K562 (cell line): ENCODE measurements at regions not wholly inside any gene's neighbourhood (a gene's known extent, or its start where the extent isn't known, plus 50 kb on each side); places are given as distances from the start of the nearest gene placed in this dataset.

Source experiments
- ATAC-seq: fragments of 200-7000 bp; cut with Tn5 transposase; 3 replicates; pipeline ENCODE4 v1.9.1; 2020; ENCODE audit warnings: moderate library complexity
- BruUV-seq: library from RNA; stranded (reverse); fragments of 400-500 nt; replicated peaks from 2 replicates; lab custom pipeline; 2021; lab: Mats Ljungman, UMichigan
- CTCF ChIA-PET: fragments of 300-600 bp; formaldehyde crosslinking; extraction: SDS; loops from one replicate; lab custom pipeline; 2021; ENCODE audit warnings: low intra/inter-chr PET ratio; lab: Yijun Ruan, JAX
- POLR2A ChIA-PET: fragments of 300-600, 350-650 bp; sonication (Branson Sonifier 250); formaldehyde crosslinking; extraction: SDS; loops from one replicate; lab custom pipeline; 2021; ENCODE audit warnings: antibody characterized with exemption, inconsistent platforms; lab: Yijun Ruan, JAX
- DNase-seq, 4 experiments: peaks; one replicate each; pipeline versions ENCODE4 v3.0.0 to v3.0.0-alpha.2; 2011 to 2018; ENCODE audit warnings: low spot score in 3 of 4, mixed read lengths in 3 of 4; ENCODE audit errors: extremely low read depth in 1 of 4
- FAIRE-seq: peaks from 2 replicates; lab custom pipeline; 2011; peaks lifted over from hg19 to GRCh38; lab: Jason Lieb, UNC
- H2AFZ ChIP-seq: 2 replicates; pipeline ENCODE4 v1.6.0; 2011; ENCODE audit warnings: low read depth, low read length, control low read depth, inconsistent platforms
- H3K27ac ChIP-seq: fragments of 200-600 bp; 3 replicates; pipeline ENCODE4 v1.8.0; 2011; ENCODE audit warnings: low read depth, mild to moderate bottlenecking, control low read depth, inconsistent platforms, low read length, moderate library complexity, mixed read lengths; ENCODE audit errors: extremely low read depth
- H3K27me3 ChIP-seq, 2 experiments: fragments of 300-600 bp in 1 of 2; 2 replicates in 1 of 2; 3 replicates in 1 of 2; pipeline versions ENCODE4 v1.6.0 to v1.8.0; 2011; ENCODE audit warnings: inconsistent platforms in 2 of 2, low read length in 2 of 2, mild to moderate bottlenecking in 1 of 2, mixed read lengths in 1 of 2, moderate library complexity in 1 of 2; ENCODE audit not compliant: control insufficient read depth in 2 of 2, insufficient read depth in 2 of 2
- H3K36me3 ChIP-seq: fragments of 300-600 bp; 3 replicates; pipeline ENCODE4 v1.8.0; 2011; ENCODE audit warnings: mild to moderate bottlenecking, low read length, inconsistent platforms; ENCODE audit not compliant: control insufficient read depth, insufficient read depth
- H3K4me1 ChIP-seq, 2 experiments: fragments of 200-600 bp in 1 of 2; replicated peaks in 1 of 2; 2 replicates in 1 of 2; 3 replicates in 1 of 2; pipeline versions ENCODE4 v1.5.1 to v1.8.0; 2011; ENCODE audit warnings: inconsistent platforms in 2 of 2, low read length in 2 of 2, mild to moderate bottlenecking in 1 of 2, mixed read lengths in 1 of 2, moderate library complexity in 1 of 2; ENCODE audit not compliant: control insufficient read depth in 2 of 2, insufficient read depth in 2 of 2
- H3K4me2 ChIP-seq: 2 replicates; pipeline ENCODE4 v1.6.1; 2011; ENCODE audit warnings: low read length, control low read depth, inconsistent platforms, mixed read lengths; ENCODE audit not compliant: insufficient read depth
- H3K4me3 ChIP-seq: fragments of 200-600 bp; sonication (generic), shearing (Covaris generic); 2 replicates; pipeline ENCODE4 v1.5.1; 2016; ENCODE audit warnings: control low read depth, inconsistent platforms
- H3K79me2 ChIP-seq: fragments of 200-600 bp; 3 replicates; pipeline ENCODE4 v1.8.0; 2011; ENCODE audit warnings: low read length, inconsistent platforms; ENCODE audit not compliant: control insufficient read depth, insufficient read depth
- H3K9ac ChIP-seq, 2 experiments: 2 replicates each; pipeline versions ENCODE4 v1.6.0 to v1.6.1; 2011; ENCODE audit warnings: low read depth in 2 of 2, low read length in 2 of 2, control low read depth in 1 of 2, inconsistent platforms in 1 of 2, mild to moderate bottlenecking in 1 of 2, mixed read lengths in 1 of 2; ENCODE audit not compliant: insufficient read depth in 1 of 2
- H3K9me1 ChIP-seq: one replicate; pipeline ENCODE4 v1.6.0; 2011; ENCODE audit warnings: inconsistent platforms, mild to moderate bottlenecking, low read length, moderate library complexity; ENCODE audit not compliant: control insufficient read depth, insufficient read depth
- H3K9me3 ChIP-seq: replicated peaks from 2 replicates; pipeline ENCODE4 v1.5.1; 2011; ENCODE audit warnings: low read depth, low read length, inconsistent platforms; ENCODE audit not compliant: control insufficient read depth, insufficient read depth
- H4K20me1 ChIP-seq: replicated peaks from 2 replicates; pipeline ENCODE4 v1.6.1; 2011; ENCODE audit warnings: low read length, inconsistent platforms, mixed read lengths; ENCODE audit not compliant: control insufficient read depth, insufficient read depth
- ARNT ChIP-seq, 2 experiments: fragments of 450-650 bp; IDR thresholded peaks; 2 replicates each; pipeline ENCODE4 v1.6.1; 2016; ENCODE audit warnings: mild to moderate bottlenecking in 1 of 2
- BCL6 ChIP-seq: fragments of 250-450 bp; sonication (Bioruptor Pico); IDR thresholded peaks from 2 replicates; pipeline ENCODE4 v1.4.0; 2020
- HLTF ChIP-seq: fragments of 450-650 bp; IDR thresholded peaks from 2 replicates; pipeline ENCODE4 v1.6.1; 2016
- TEAD4 ChIP-seq, 2 experiments: sonication (generic) in 1 of 2; formaldehyde crosslinking in 1 of 2; IDR thresholded peaks; 2 replicates each; pipeline versions ENCODE4 v1.6.1 to v1.8.0; 2012 to 2022; ENCODE audit warnings: borderline replicate concordance in 1 of 2, inconsistent platforms in 1 of 2, low read length in 1 of 2, mild to moderate bottlenecking in 1 of 2, missing genetic modification reagents in 1 of 2
- WGBS: fragments of 100-300 bp; shearing (Covaris generic); methylation state at CpG from one replicate; pipeline ENCODE4 v1.1.6; 2016; ENCODE audit warnings: low coverage, mixed read lengths; ENCODE audit not compliant: insufficient coverage; ENCODE audit errors: missing lambda C conversion rate; 5-methylcytosine and 5-hydroxymethylcytosine counted together
- in situ Hi-C: fragments of 300-500 bp; cut with MboI; formaldehyde crosslinking; loops from 4 replicates; pipeline ENCODE4 v1.15.0; 2018; ENCODE audit warnings: inconsistent platforms, mixed read lengths
- intact Hi-C: fragments of 100-400 bp; cut with micrococcal nuclease; formaldehyde crosslinking; loops from 2 replicates; pipeline ENCODE4 v1.14.2; 2022
- TF ChIP-seq, protein P1 (sequence below): conservative IDR thresholded peaks from 2 replicates; pipeline ENCODE4 v1.6.1; 2011; ENCODE audit warnings: low read depth, mild to moderate bottlenecking, low read length; ENCODE audit not compliant: control insufficient read depth

DNA sequence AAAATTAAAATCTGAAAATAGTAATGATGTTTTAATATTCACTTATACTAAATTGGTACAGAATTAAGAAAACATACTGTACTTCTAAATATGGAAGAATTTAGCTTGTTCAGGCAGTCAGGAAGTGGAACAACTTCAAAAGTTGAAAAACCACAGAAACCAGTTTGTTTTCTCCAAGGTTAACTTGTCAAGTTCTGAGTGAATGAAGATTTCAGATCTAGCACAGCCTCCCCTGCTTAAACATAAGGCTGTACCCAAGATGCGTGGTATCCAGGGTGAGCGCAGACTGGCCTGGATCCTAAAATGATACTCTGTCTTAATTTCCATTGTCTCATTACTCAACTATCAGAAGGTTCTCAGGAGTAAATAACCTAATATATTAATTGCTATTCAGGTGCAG, 730.7 kb upstream of the KIF2B start (continued):
- TF ChIP-seq ARNT (IDR thresholded peaks at IDR 0.05), result no peak

DNA sequence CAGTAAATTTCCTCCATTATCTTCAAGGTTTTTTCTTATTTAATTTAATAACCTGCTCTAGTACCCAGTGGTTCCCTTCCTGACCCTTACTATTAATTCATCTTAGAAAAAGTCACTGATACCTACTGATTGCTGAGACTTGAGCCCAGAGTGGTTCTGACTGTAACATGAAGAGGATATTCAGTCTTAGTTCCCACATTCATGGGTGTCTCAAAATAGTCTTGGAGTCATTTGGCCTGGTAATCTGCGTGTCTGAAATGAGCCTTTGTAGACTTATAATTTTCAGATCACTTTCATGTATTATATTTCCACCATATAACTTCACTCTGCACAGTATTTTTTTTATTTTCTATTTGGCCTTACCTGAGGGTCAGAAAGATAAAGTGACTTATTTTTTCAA, 732.0 kb upstream of the KIF2B start:
- no peak overlapping the region for H3K27ac ChIP-seq
- H3K79me2 ChIP-seq, result no peaks in the 10 kb centered on the region
- DNase-seq (no peak), ATAC-seq (no peak), FAIRE-seq (no peak)
- H3K36me3 ChIP-seq, result no peaks in the 10 kb centered on the region
- CTCF ChIA-PET, result no interaction called here
- H3K4me3 ChIP-seq, result no peak overlapping the region
- H2AFZ ChIP-seq, result no peak overlapping the region
- H3K9ac ChIP-seq, result no peak overlapping the region
- H3K27me3 ChIP-seq, result no peaks in the 10 kb centered on the region
- no peaks in the 10 kb centered on the region for H3K9me3 ChIP-seq
- TF ChIP-seq BCL6 (CRISPR knock-in tag), result no peak
- TF ChIP-seq, protein P1, sequence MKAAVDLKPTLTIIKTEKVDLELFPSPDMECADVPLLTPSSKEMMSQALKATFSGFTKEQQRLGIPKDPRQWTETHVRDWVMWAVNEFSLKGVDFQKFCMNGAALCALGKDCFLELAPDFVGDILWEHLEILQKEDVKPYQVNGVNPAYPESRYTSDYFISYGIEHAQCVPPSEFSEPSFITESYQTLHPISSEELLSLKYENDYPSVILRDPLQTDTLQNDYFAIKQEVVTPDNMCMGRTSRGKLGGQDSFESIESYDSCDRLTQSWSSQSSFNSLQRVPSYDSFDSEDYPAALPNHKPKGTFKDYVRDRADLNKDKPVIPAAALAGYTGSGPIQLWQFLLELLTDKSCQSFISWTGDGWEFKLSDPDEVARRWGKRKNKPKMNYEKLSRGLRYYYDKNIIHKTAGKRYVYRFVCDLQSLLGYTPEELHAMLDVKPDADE, result no peak
- TF ChIP-seq TEAD4 (IDR thresholded peaks at IDR 0.05; ENCODE audit: low read length), result no peak
- TF ChIP-seq TEAD4 (CRISPR knock-in tag; IDR thresholded peaks at IDR 0.05; ENCODE audit: borderline replicate concordance), result no peak
- TF ChIP-seq HLTF, result no peak
- BruUV-seq, result no TSS peak
- in situ Hi-C loops, result no loop called here
- H3K9me1 ChIP-seq, result no peaks in the 10 kb centered on the region
- 0% methylated on average over 1 of the region's 1 CpG for WGBS
- intact Hi-C loops, result no loop called here
- no peaks in the 10 kb centered on the region for H3K4me1 ChIP-seq
- no peaks in the 10 kb centered on the region for H4K20me1 ChIP-seq
- no peak overlapping the region for H3K4me2 ChIP-seq
- POLR2A ChIA-PET, result no interaction called here
